T47D (cell line): ENCODE measurements at regions not wholly inside any gene's neighbourhood (a gene's known extent, or its start where the extent isn't known, plus 50 kb on each side); places are given as distances from the start of the nearest gene placed in this dataset.

Experiments used
- DNase-seq, 2 experiments: peaks; one replicate each; pipeline versions ENCODE4 v3.0.0 to v3.0.0-alpha.2; 2011 to 2012; ENCODE audit warnings: low read depth in 1 of 2, low spot score in 1 of 2
- JUND ChIP-seq: IDR thresholded peaks from 2 replicates; pipeline ENCODE4 v1.6.1; 2012; ENCODE audit warnings: low read depth
- in situ Hi-C: cut with HindIII; loops from 2 replicates; pipeline ENCODE4 v1.10.0; 2016; ENCODE audit warnings: low sequenced_read_pairs, low pct_unique_long_range_greater_than_20kb

DNA sequence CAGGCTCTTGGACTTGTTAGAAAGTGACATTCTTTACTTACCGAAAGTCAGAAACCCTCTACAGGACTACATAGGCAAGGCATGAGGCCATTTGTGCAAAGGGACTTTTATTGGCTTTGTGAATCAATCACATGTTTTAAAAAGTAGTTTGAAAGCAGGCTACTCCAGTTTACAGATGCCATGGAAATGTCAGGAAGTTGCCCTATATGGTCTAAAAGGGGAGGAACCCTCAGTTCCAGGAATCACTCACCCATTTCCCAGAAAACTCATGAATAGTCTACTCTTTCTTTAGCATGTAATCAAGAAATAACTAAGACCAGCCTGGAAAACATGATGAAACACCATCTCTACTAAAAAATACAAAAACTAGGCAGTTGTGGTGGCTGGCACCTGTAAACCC is 51.0 kb upstream of the MKRN3 start:
- in situ Hi-C loops, result no loop called here
- DNase-seq, result no peak
- no peak for TF ChIP-seq JUND

DNA sequence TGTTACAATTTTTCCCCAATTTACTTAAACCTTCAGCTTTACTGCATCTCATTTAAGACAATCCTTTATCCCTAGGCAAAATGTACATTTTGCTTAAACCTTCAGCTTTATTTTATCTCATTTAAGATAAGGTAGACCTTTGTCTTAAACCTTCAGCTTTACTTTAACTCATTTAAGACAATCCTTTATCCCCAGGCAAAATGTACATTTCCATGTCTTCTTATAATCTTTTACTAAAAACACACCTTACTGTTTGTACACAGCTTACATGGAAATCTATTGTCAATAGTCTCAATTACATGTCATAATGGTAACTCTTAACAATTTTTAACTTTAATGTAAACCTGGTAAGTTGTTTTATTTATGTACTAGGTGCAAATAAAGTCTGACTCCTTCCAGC is 58.7 kb upstream of the MKRN3 start:
- TF ChIP-seq JUND, result no peak
- DNase-seq, result no peak
- in situ Hi-C loops, result no loop called here

DNA sequence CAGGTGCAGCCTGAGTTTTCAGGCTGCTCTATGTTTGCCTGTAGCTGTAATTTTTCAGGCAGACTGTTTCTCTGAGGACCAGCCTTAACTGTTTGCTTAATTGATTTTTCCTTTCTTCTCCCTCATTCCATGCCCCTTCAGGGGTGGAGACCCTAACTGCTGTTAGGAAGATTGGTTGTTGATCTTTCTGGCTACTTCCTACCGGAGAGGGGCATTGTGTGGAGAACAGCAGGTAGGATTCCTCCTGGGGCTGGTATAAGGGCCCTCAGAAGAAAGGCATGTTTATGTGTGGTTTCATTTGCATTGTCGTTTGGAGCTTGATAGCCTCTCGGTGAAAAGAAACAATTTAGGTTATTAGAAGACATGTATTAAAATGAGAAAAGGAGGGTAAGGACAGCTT is 56.9 kb upstream of the GOLGA6L2 start:
- DNase-seq, result no peak
- in situ Hi-C loops, result no loop called here
- TF ChIP-seq JUND, result no peak

DNA sequence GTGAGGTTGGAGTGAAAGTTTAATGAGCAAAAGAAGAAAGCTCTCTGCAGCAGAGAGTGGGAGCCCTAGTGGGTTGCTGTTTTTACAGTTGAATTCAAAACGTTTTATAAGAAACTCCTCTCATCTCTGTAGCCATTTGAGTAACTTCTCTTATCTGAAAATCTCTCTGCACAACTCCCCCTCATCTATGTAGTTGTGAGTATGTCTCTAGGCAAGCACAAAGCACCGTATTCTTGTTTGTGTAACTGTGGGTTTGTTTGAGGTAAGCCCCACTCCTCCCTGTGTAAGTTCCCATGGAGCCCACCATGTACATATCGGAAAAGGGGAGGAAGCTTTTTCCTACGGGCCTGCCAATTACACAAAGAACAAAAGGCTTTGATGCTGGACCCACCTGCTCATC is 56.5 kb upstream of the GOLGA6L2 start:
- no peak for DNase-seq
- in situ Hi-C loops, result no loop called here

DNA sequence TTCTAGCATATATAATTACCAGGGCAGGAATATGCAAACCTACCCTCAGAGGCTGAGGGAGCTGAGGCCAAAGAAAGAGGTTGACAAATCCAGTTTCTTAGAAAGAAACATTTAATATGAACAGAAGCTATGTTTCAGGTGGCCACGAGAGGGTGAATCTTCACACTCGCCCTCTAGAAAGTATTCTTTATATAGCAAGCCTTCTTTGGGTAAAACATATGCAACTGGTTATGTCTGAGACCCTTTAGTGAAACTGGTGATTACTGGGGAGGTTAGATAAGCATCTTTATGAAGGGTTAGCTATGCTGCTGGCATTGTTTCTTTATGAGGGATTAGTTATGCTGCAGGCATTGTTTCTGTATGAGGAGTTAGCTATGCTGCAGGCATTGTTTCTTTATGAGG is 50.7 kb upstream of the GOLGA6L2 start:
- in situ Hi-C loops, result no loop called here
- DNase-seq, result peak; percentile 7 to 33
- no peak for TF ChIP-seq JUND

More for the DNA sequence above, 56.5 kb upstream of the GOLGA6L2 start:
- no peak for TF ChIP-seq JUND
